H1 (cell line): ENCODE measurements at regions not wholly inside any gene's neighbourhood (a gene's known extent, or its start where the extent isn't known, plus 50 kb on each side); places are given as distances from the start of the nearest gene placed in this dataset.

Experiments
- POLR2AphosphoS5 ChIP-seq: IDR thresholded peaks from 2 replicates; pipeline ENCODE4 v1.6.1; 2011; ENCODE audit warnings: low read depth, low read length
- RXRA ChIP-seq: IDR thresholded peaks from 2 replicates; pipeline ENCODE4 v1.6.1; 2011; ENCODE audit warnings: low read depth, mild to moderate bottlenecking, low read length, moderate library complexity; ENCODE audit not compliant: insufficient read depth
- SIRT6 ChIP-seq: IDR thresholded peaks from one replicate; pipeline ENCODE4 v1.7.1; 2012; ENCODE audit warnings: low read length, inconsistent platforms
- TBP ChIP-seq: IDR thresholded peaks from 2 replicates; pipeline ENCODE4 v1.6.1; 2011; ENCODE audit warnings: low read depth, low read length, improper control_type of control experiment
- ZNF274 ChIP-seq: IDR thresholded peaks from 2 replicates; pipeline ENCODE4 v1.7.0; 2012; ENCODE audit warnings: low read length, borderline replicate concordance; ENCODE audit errors: extremely low read depth

GRCh38 chr5:106135473-106135872 lies 1535.3 kb downstream of the EFNA5 start (continued):
- TF ChIP-seq SIRT6 (no peak), ZNF274 (no peak), POLR2AphosphoS5 (no peak), RXRA (no peak), TBP (no peak)
